ENCODE measurements at regions not wholly inside any gene's neighbourhood (a gene's known extent, or its start where the extent isn't known, plus 50 kb on each side); places are given as distances from the start of the nearest gene placed in this dataset.

- no peaks in the 10 kb centered on the region for H3K4me1 ChIP-seq (ENCODE audit: control insufficient read depth in 1 of 2, insufficient read depth in 2 of 2, low read length in 2 of 2)
- H3K36me3 ChIP-seq (ENCODE audit: control insufficient read depth in 1 of 2, insufficient read depth in 2 of 2, low read length in 2 of 2) = no peaks in the 10 kb centered on the region
- H3K4me3 ChIP-seq (ENCODE audit: low read depth in 1 of 2, low read length in 2 of 2) = no peak overlapping the region
- H3K9me3 ChIP-seq (ENCODE audit: control insufficient read depth in 1 of 2, low read length in 2 of 2) = peaks cover 0 to 2% of the 10 kb centered on the region in 2 donors
- H3K27ac ChIP-seq (ENCODE audit: low read length) = no peak overlapping the region
- H3K27me3 ChIP-seq (ENCODE audit: low read depth, low read length) = no peaks in the 10 kb centered on the region
Measured at GRCh38 chr10:105356626-105357025, 715.5 kb downstream of the SORCS3 start.

GRCh38 chr10:105354010-105354409 lies 712.9 kb downstream of the SORCS3 start:
- no peaks in the 10 kb centered on the region for H3K36me3 ChIP-seq (ENCODE audit: control insufficient read depth in 1 of 2, insufficient read depth in 2 of 2, low read length in 2 of 2)
- no peak overlapping the region for H3K4me3 ChIP-seq (ENCODE audit: low read depth in 1 of 2, low read length in 2 of 2)
- no peaks in the 10 kb centered on the region for H3K9me3 ChIP-seq (ENCODE audit: control insufficient read depth in 1 of 2, low read length in 2 of 2)
- H3K27me3 ChIP-seq (ENCODE audit: low read depth, low read length) = no peaks in the 10 kb centered on the region
- no peak overlapping the region for H3K27ac ChIP-seq (ENCODE audit: low read length)
- H3K4me1 ChIP-seq (ENCODE audit: control insufficient read depth in 1 of 2, insufficient read depth in 2 of 2, low read length in 2 of 2) = no peaks in the 10 kb centered on the region

- Histone ChIP-seq H3K4me3 (ENCODE audit: low read depth in 1 of 2, low read length in 2 of 2) (no peak overlapping the region), H3K36me3 (ENCODE audit: control insufficient read depth in 1 of 2, insufficient read depth in 2 of 2, low read length in 2 of 2) (no peaks in the 10 kb centered on the region), H3K9me3 (ENCODE audit: control insufficient read depth in 1 of 2, low read length in 2 of 2) (no peaks in the 10 kb centered on the region), H3K27ac (ENCODE audit: low read length) (no peak overlapping the region), H3K4me1 (ENCODE audit: control insufficient read depth in 1 of 2, insufficient read depth in 2 of 2, low read length in 2 of 2) (no peaks in the 10 kb centered on the region), H3K27me3 (ENCODE audit: low read depth, low read length) (no peaks in the 10 kb centered on the region)
Measured at GRCh38 chr10:105352827-105353226, 711.7 kb downstream of the SORCS3 start.

- no peaks in the 10 kb centered on the region for H3K9me3 ChIP-seq (ENCODE audit: control insufficient read depth in 1 of 2, low read length in 2 of 2)
- no peak overlapping the region for H3K27ac ChIP-seq (ENCODE audit: low read length)
Measured at GRCh38 chr10:105352281-105352680, 711.2 kb downstream of the SORCS3 start.

GRCh38 chr10:105351187-105351586 lies 710.1 kb downstream of the SORCS3 start:
- no peak overlapping the region for H3K4me3 ChIP-seq (ENCODE audit: low read depth in 1 of 2, low read length in 2 of 2)
- H3K9me3 ChIP-seq (ENCODE audit: control insufficient read depth in 1 of 2, low read length in 2 of 2) = no peaks in the 10 kb centered on the region
- no peaks in the 10 kb centered on the region for H3K27me3 ChIP-seq (ENCODE audit: low read depth, low read length)
- no peaks in the 10 kb centered on the region for H3K4me1 ChIP-seq (ENCODE audit: control insufficient read depth in 1 of 2, insufficient read depth in 2 of 2, low read length in 2 of 2)
- no peak overlapping the region for H3K27ac ChIP-seq (ENCODE audit: low read length)
- H3K36me3 ChIP-seq (ENCODE audit: control insufficient read depth in 1 of 2, insufficient read depth in 2 of 2, low read length in 2 of 2) = no peaks in the 10 kb centered on the region

More at GRCh38 chr10:105352281-105352680, 711.2 kb downstream of the SORCS3 start:
- Histone ChIP-seq H3K4me1 (ENCODE audit: control insufficient read depth in 1 of 2, insufficient read depth in 2 of 2, low read length in 2 of 2) (no peaks in the 10 kb centered on the region), H3K36me3 (ENCODE audit: control insufficient read depth in 1 of 2, insufficient read depth in 2 of 2, low read length in 2 of 2) (no peaks in the 10 kb centered on the region), H3K4me3 (ENCODE audit: low read depth in 1 of 2, low read length in 2 of 2) (no peak overlapping the region), H3K27me3 (ENCODE audit: low read depth, low read length) (no peaks in the 10 kb centered on the region)

- Histone ChIP-seq H3K36me3 (ENCODE audit: control insufficient read depth in 1 of 2, insufficient read depth in 2 of 2, low read length in 2 of 2) (no peaks in the 10 kb centered on the region), H3K27me3 (ENCODE audit: low read depth, low read length) (no peaks in the 10 kb centered on the region), H3K9me3 (ENCODE audit: control insufficient read depth in 1 of 2, low read length in 2 of 2) (no peaks in the 10 kb centered on the region), H3K27ac (ENCODE audit: low read length) (no peak overlapping the region), H3K4me3 (ENCODE audit: low read depth in 1 of 2, low read length in 2 of 2) (no peak overlapping the region), H3K4me1 (ENCODE audit: control insufficient read depth in 1 of 2, insufficient read depth in 2 of 2, low read length in 2 of 2) (no peaks in the 10 kb centered on the region)
Measured at GRCh38 chr10:105347487-105347886, 706.4 kb downstream of the SORCS3 start.

GRCh38 chr10:105342606-105343005 lies 701.5 kb downstream of the SORCS3 start:
- no peak overlapping the region for H3K4me3 ChIP-seq (ENCODE audit: low read depth in 1 of 2, low read length in 2 of 2)
- no peaks in the 10 kb centered on the region for H3K27me3 ChIP-seq (ENCODE audit: low read depth, low read length)
- H3K36me3 ChIP-seq (ENCODE audit: control insufficient read depth in 1 of 2, insufficient read depth in 2 of 2, low read length in 2 of 2) = no peaks in the 10 kb centered on the region
- no peak overlapping the region for H3K27ac ChIP-seq (ENCODE audit: low read length)
- no peaks in the 10 kb centered on the region for H3K9me3 ChIP-seq (ENCODE audit: control insufficient read depth in 1 of 2, low read length in 2 of 2)
- no peaks in the 10 kb centered on the region for H3K4me1 ChIP-seq (ENCODE audit: control insufficient read depth in 1 of 2, insufficient read depth in 2 of 2, low read length in 2 of 2)

- Histone ChIP-seq H3K27me3 (ENCODE audit: low read depth, low read length) (no peaks in the 10 kb centered on the region), H3K27ac (ENCODE audit: low read length) (no peak overlapping the region), H3K4me1 (ENCODE audit: control insufficient read depth in 1 of 2, insufficient read depth in 2 of 2, low read length in 2 of 2) (no peaks in the 10 kb centered on the region), H3K4me3 (ENCODE audit: low read depth in 1 of 2, low read length in 2 of 2) (no peak overlapping the region), H3K36me3 (ENCODE audit: control insufficient read depth in 1 of 2, insufficient read depth in 2 of 2, low read length in 2 of 2) (no peaks in the 10 kb centered on the region), H3K9me3 (ENCODE audit: control insufficient read depth in 1 of 2, low read length in 2 of 2) (no peaks in the 10 kb centered on the region)
Measured at GRCh38 chr10:105339669-105340068, 698.6 kb downstream of the SORCS3 start.

- Histone ChIP-seq H3K9me3 (ENCODE audit: control insufficient read depth in 1 of 2, low read length in 2 of 2) (no peaks in the 10 kb centered on the region), H3K27ac (ENCODE audit: low read length) (no peak overlapping the region), H3K36me3 (ENCODE audit: control insufficient read depth in 1 of 2, insufficient read depth in 2 of 2, low read length in 2 of 2) (no peaks in the 10 kb centered on the region), H3K4me1 (ENCODE audit: control insufficient read depth in 1 of 2, insufficient read depth in 2 of 2, low read length in 2 of 2) (peaks cover 0 to 8% of the 10 kb centered on the region in 2 donors), H3K27me3 (ENCODE audit: low read depth, low read length) (no peaks in the 10 kb centered on the region), H3K4me3 (ENCODE audit: low read depth in 1 of 2, low read length in 2 of 2) (no peak overlapping the region)
Measured at GRCh38 chr10:105328503-105329133, 687.5 kb downstream of the SORCS3 start.
